B cell (primary cell): ENCODE measurements at regions not wholly inside any gene's neighbourhood (a gene's known extent, or its start where the extent isn't known, plus 50 kb on each side); places are given as distances from the start of the nearest gene placed in this dataset.

ENCODE experiments used
- ATAC-seq: fragments of 200-7000 bp; cut with Tn5 transposase; one replicate; pipeline ENCODE4 v1.10.0; 2021; ENCODE audit warnings: low read depth, mild to moderate bottlenecking, moderate number of reproducible peaks, moderate library complexity
- CTCF ChIA-PET: fragments of 350-600 bp; sonication (Branson Sonifier 250); formaldehyde crosslinking; loops from one replicate; lab custom pipeline; 2021; ENCODE audit warnings: antibody characterized with exemption, inconsistent platforms; lab: Charles Lee
- POLR2A ChIA-PET: fragments of 350-600 bp; sonication (Branson Sonifier 250); formaldehyde crosslinking; loops from one replicate; lab custom pipeline; 2021; ENCODE audit warnings: antibody characterized with exemption; lab: Charles Lee
- DNase-seq: peaks from one replicate; pipeline ENCODE4 v3.0.0; 2013
- H2AFZ ChIP-seq: 2 replicates; pipeline ENCODE4 v1.6.1; 2012; ENCODE audit warnings: mild to moderate bottlenecking, low read depth, low read length; ENCODE audit not compliant: insufficient read depth, poor library complexity, severe bottlenecking
- H3K27ac ChIP-seq, 2 donors: 1 replicate in 1 of 2; 2 replicates in 1 of 2; pipeline ENCODE4 v1.5.1; 2012 to 2013; ENCODE audit warnings: low read length in 2 of 2, mild to moderate bottlenecking in 2 of 2, moderate library complexity in 1 of 2
- H3K27me3 ChIP-seq, 4 experiments: fragments of 200-600 bp in 1 of 4; sonication (generic) in 1 of 4; replicated peaks in 1 of 4; 1 replicate in 2 of 4; 2 replicates in 2 of 4; pipeline versions ENCODE4 v1.6.1 to v1.7.0; 2013 to 2016; ENCODE audit warnings: low read length in 3 of 4, mild to moderate bottlenecking in 2 of 4, mixed read lengths in 1 of 4, moderate library complexity in 1 of 4; ENCODE audit not compliant: insufficient read depth in 4 of 4, control insufficient read depth in 3 of 4; ENCODE audit errors: control extremely low read depth in 1 of 4
- H3K36me3 ChIP-seq, 2 experiments: replicated peaks in 1 of 2; 1 replicate in 1 of 2; 2 replicates in 1 of 2; pipeline versions ENCODE4 v1.6.1 to v1.7.1; 2013; ENCODE audit warnings: low read length in 1 of 2; ENCODE audit not compliant: insufficient read depth in 2 of 2, control insufficient read depth in 1 of 2; ENCODE audit errors: control extremely low read depth in 1 of 2, extremely low read depth in 1 of 2
- H3K4me1 ChIP-seq, 2 donors: fragments of 200-600 bp in 1 of 2; sonication (generic) in 1 of 2; 1 replicate in 1 of 2; 2 replicates in 1 of 2; pipeline versions ENCODE4 v1.5.1 to v1.6.1; 2013 to 2017; ENCODE audit warnings: low read length in 2 of 2; ENCODE audit not compliant: control insufficient read depth in 2 of 2, insufficient read depth in 2 of 2
- H3K4me2 ChIP-seq: replicated peaks from 2 replicates; pipeline ENCODE3; 2012; ENCODE audit warnings: mild to moderate bottlenecking, low read depth, low read length; ENCODE audit not compliant: poor library complexity, severe bottlenecking
- H3K4me3 ChIP-seq, 5 experiments: fragments of 200-600 bp in 1 of 5; sonication (generic) in 1 of 5; 1 replicate in 3 of 5; 2 replicates in 2 of 5; pipeline versions ENCODE4 v1.5.1 to v1.7.0; 2011 to 2016; ENCODE audit warnings: low read length in 4 of 5, mild to moderate bottlenecking in 4 of 5, low read depth in 2 of 5, control low read depth in 1 of 5, moderate library complexity in 1 of 5; ENCODE audit not compliant: insufficient read depth in 1 of 5; ENCODE audit errors: control extremely low read depth in 1 of 5, extremely low read depth in 1 of 5
- H3K79me2 ChIP-seq: fragments of 200-600 bp; sonication (generic); one replicate; pipeline ENCODE4 v1.6.0; 2016; ENCODE audit warnings: low read length; ENCODE audit not compliant: control insufficient read depth, insufficient read depth
- H3K9ac ChIP-seq: fragments of 200-600 bp; sonication (generic); 2 replicates; pipeline ENCODE4 v1.6.1; 2017; ENCODE audit warnings: mild to moderate bottlenecking, low read length, moderate library complexity
- H3K9me3 ChIP-seq, 3 donors: one replicate each; pipeline versions ENCODE4 v1.6.1 to v1.7.1; 2013; ENCODE audit warnings: low read length in 2 of 3; ENCODE audit not compliant: control insufficient read depth in 2 of 3, insufficient read depth in 1 of 3; ENCODE audit errors: control extremely low read depth in 1 of 3
- H4K20me1 ChIP-seq: 2 replicates; pipeline ENCODE4 v1.6.0; 2012; ENCODE audit warnings: mild to moderate bottlenecking, low read length; ENCODE audit not compliant: insufficient read depth, control insufficient read depth, poor library complexity, severe bottlenecking
- H3K27ac Mint-ChIP-seq: one replicate; pipeline ENCODE4 v1.8.0; 2021; ENCODE audit warnings: mixed read lengths
- H3K27me3 Mint-ChIP-seq: one replicate; pipeline ENCODE4 v1.8.0; 2021; ENCODE audit warnings: mixed read lengths
- H3K4me1 Mint-ChIP-seq: one replicate; pipeline ENCODE4 v1.8.0; 2021; ENCODE audit warnings: mixed read lengths
- H3K4me3 Mint-ChIP-seq: one replicate; pipeline ENCODE4 v1.8.0; 2021; ENCODE audit warnings: mixed read lengths
- H3K9me3 Mint-ChIP-seq: one replicate; pipeline ENCODE4 v1.8.0; 2022; ENCODE audit warnings: mixed read lengths; ENCODE audit not compliant: insufficient read depth
- CTCF ChIP-seq: fragments of 200-600 bp; IDR thresholded peaks from one replicate; pipeline ENCODE4 v1.8.0; 2022; ENCODE audit warnings: antibody characterized with exemption, mild to moderate bottlenecking
- EZH2 ChIP-seq: IDR thresholded peaks from 2 replicates; pipeline ENCODE4 v1.6.1; 2012; ENCODE audit warnings: borderline replicate concordance, low read depth, mild to moderate bottlenecking, moderate library complexity, low read length; ENCODE audit not compliant: insufficient read depth, poor library complexity, severe bottlenecking
- WGBS: methylation state at CpG from one replicate; pipeline ENCODE4 v1.1.5; 2013; ENCODE audit warnings: missing lambda C conversion rate; ENCODE audit not compliant: insufficient coverage; 5-methylcytosine and 5-hydroxymethylcytosine counted together
- intact Hi-C: fragments of 100-400 bp; cut with micrococcal nuclease; formaldehyde crosslinking; loops from one replicate; pipeline ENCODE4 v1.10.0; 2022

- no peaks in the 10 kb centered on the region for H3K36me3 ChIP-seq
- no peak for ATAC-seq
- H3K4me3 Mint-ChIP-seq = no peak overlapping the region
- no peak overlapping the region for H3K9ac ChIP-seq
- H3K27me3 ChIP-seq = no peaks in the 10 kb centered on the region
- ChIA-PET CTCF (no interaction called here), POLR2A (no interaction called here)
- no peak overlapping the region for H3K4me2 ChIP-seq
- peaks cover 0 to under 1% (median 0%) of the 10 kb centered on the region in 3 donors for H3K9me3 ChIP-seq
- H2AFZ ChIP-seq = no peak overlapping the region
- no peaks in the 10 kb centered on the region for H3K9me3 Mint-ChIP-seq
- DNase-seq = no peak
- no peaks in the 10 kb centered on the region for H3K4me1 Mint-ChIP-seq
- H3K4me1 ChIP-seq = no peaks in the 10 kb centered on the region
- H3K4me3 ChIP-seq = no peak overlapping the region
- intact Hi-C loops = no loop called here
- WGBS = 60% methylated on average over 1 of the region's 1 CpG
- no peak overlapping the region for H3K27ac ChIP-seq
- TF ChIP-seq CTCF (no peak), EZH2 (no peak)
- H3K79me2 ChIP-seq = no peaks in the 10 kb centered on the region
- H4K20me1 ChIP-seq = no peaks in the 10 kb centered on the region
- no peak overlapping the region for H3K27ac Mint-ChIP-seq
- no peaks in the 10 kb centered on the region for H3K27me3 Mint-ChIP-seq
Measured at GRCh38 chr5:101904736-101905135, 391.3 kb downstream of the SLCO4C1 start.

GRCh38 chr5:101897914-101898313 is 398.2 kb downstream of the SLCO4C1 start:
- Histone ChIP-seq H3K4me1 (no peaks in the 10 kb centered on the region), H3K27me3 (no peaks in the 10 kb centered on the region), H3K4me3 (no peak overlapping the region), H3K4me2 (no peak overlapping the region), H3K27ac (no peak overlapping the region), H3K36me3 (no peaks in the 10 kb centered on the region), H3K9ac (no peak overlapping the region), H3K79me2 (no peaks in the 10 kb centered on the region), H2AFZ (no peak overlapping the region), H3K9me3 (no peaks in the 10 kb centered on the region), H4K20me1 (no peaks in the 10 kb centered on the region)
- ChIA-PET POLR2A (no interaction called here), CTCF (no interaction called here)
- intact Hi-C loops = no loop called here
- no peaks in the 10 kb centered on the region for H3K9me3 Mint-ChIP-seq
- no peak overlapping the region for H3K4me3 Mint-ChIP-seq
- no peaks in the 10 kb centered on the region for H3K27me3 Mint-ChIP-seq
- no peaks in the 10 kb centered on the region for H3K4me1 Mint-ChIP-seq
- TF ChIP-seq CTCF (no peak), EZH2 (no peak)
- no peak overlapping the region for H3K27ac Mint-ChIP-seq
- ATAC-seq (no peak), DNase-seq (no peak)
- 67% methylated on average over 1 of the region's 5 CpGs for WGBS
